ENCODE measurements at regions not wholly inside any gene's neighbourhood (a gene's known extent, or its start where the extent isn't known, plus 50 kb on each side); places are given as distances from the start of the nearest gene placed in this dataset.

DNA sequence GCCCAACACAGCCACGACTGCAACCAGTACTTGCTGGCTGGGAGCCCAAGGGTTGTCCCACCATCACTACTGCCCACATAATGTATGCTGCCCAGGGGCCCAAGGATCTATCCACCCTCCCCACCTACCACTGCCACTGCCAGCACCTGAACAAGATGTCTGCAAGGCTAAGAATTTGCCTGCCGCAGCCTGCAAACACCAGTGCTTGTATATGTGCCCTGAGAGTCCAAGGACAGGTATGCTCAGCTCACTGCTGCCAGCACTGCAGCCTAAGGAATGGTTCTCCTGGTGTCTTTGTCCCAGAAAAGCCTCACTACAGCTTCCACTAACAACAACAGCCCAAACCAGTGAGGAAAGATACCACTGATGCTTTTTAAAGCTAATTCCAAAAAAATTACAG lies 1174.0 kb downstream of the SORCS1 start:
- no peak overlapping the region for H3K4me3 ChIP-seq (ENCODE audit: low read depth, low read length)
- no peaks in the 10 kb centered on the region for H3K27me3 ChIP-seq (ENCODE audit: control insufficient read depth, insufficient read depth, low read length)
- DNase-seq (ENCODE audit: low read depth), result no peak
- TF ChIP-seq, protein P1, sequence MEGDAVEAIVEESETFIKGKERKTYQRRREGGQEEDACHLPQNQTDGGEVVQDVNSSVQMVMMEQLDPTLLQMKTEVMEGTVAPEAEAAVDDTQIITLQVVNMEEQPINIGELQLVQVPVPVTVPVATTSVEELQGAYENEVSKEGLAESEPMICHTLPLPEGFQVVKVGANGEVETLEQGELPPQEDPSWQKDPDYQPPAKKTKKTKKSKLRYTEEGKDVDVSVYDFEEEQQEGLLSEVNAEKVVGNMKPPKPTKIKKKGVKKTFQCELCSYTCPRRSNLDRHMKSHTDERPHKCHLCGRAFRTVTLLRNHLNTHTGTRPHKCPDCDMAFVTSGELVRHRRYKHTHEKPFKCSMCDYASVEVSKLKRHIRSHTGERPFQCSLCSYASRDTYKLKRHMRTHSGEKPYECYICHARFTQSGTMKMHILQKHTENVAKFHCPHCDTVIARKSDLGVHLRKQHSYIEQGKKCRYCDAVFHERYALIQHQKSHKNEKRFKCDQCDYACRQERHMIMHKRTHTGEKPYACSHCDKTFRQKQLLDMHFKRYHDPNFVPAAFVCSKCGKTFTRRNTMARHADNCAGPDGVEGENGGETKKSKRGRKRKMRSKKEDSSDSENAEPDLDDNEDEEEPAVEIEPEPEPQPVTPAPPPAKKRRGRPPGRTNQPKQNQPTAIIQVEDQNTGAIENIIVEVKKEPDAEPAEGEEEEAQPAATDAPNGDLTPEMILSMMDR (IDR thresholded peaks at IDR 0.05; ENCODE audit: insufficient read depth, low read length, poor library complexity, severe bottlenecking), result no peak
- H3K36me3 ChIP-seq (ENCODE audit: control insufficient read depth, insufficient read depth, low read length), result no peaks in the 10 kb centered on the region

- no peak for DNase-seq (ENCODE audit: low read depth)
- Histone ChIP-seq H3K36me3 (ENCODE audit: control insufficient read depth, insufficient read depth, low read length) (no peaks in the 10 kb centered on the region), H3K4me3 (ENCODE audit: low read depth, low read length) (no peak overlapping the region), H3K27me3 (ENCODE audit: control insufficient read depth, insufficient read depth, low read length) (no peaks in the 10 kb centered on the region)
- TF ChIP-seq, protein P1 (IDR thresholded peaks at IDR 0.05; ENCODE audit: insufficient read depth, low read length, poor library complexity, severe bottlenecking), result no peak
These were observed 1174.5 kb downstream of the SORCS1 start for GRCh38 chr10:105989995-105990394.

- Histone ChIP-seq H3K36me3 (ENCODE audit: control insufficient read depth, insufficient read depth, low read length) (no peaks in the 10 kb centered on the region), H3K27me3 (ENCODE audit: control insufficient read depth, insufficient read depth, low read length) (no peaks in the 10 kb centered on the region), H3K4me3 (ENCODE audit: low read depth, low read length) (no peak overlapping the region)
- no peak for DNase-seq (ENCODE audit: low read depth)
- TF ChIP-seq, protein P1 (IDR thresholded peaks at IDR 0.05; ENCODE audit: insufficient read depth, low read length, poor library complexity, severe bottlenecking), result no peak
These were observed 1175.7 kb downstream of the SORCS1 start for GRCh38 chr10:105988848-105989247.

- Histone ChIP-seq H3K4me3 (ENCODE audit: low read depth, low read length) (no peak overlapping the region), H3K27me3 (ENCODE audit: control insufficient read depth, insufficient read depth, low read length) (no peaks in the 10 kb centered on the region), H3K36me3 (ENCODE audit: control insufficient read depth, insufficient read depth, low read length) (no peaks in the 10 kb centered on the region)
- DNase-seq (ENCODE audit: low read depth), result no peak
- TF ChIP-seq, protein P1 (IDR thresholded peaks at IDR 0.05; ENCODE audit: insufficient read depth, low read length, poor library complexity, severe bottlenecking), result no peak
These were observed 1177.4 kb downstream of the SORCS1 start for GRCh38 chr10:105986912-105987635.

- no peaks in the 10 kb centered on the region for H3K36me3 ChIP-seq (ENCODE audit: control insufficient read depth, insufficient read depth, low read length)
- no peaks in the 10 kb centered on the region for H3K27me3 ChIP-seq (ENCODE audit: control insufficient read depth, insufficient read depth, low read length)
- TF ChIP-seq, protein P1 (IDR thresholded peaks at IDR 0.05; ENCODE audit: insufficient read depth, low read length, poor library complexity, severe bottlenecking), result no peak
- H3K4me3 ChIP-seq (ENCODE audit: low read depth, low read length), result no peak overlapping the region
- DNase-seq (ENCODE audit: low read depth), result no peak
These were observed 1178.0 kb downstream of the SORCS1 start for GRCh38 chr10:105986486-105986885.

GRCh38 chr10:105982735-105983134 lies 1181.8 kb downstream of the SORCS1 start:
- H3K4me3 ChIP-seq (ENCODE audit: low read depth, low read length), result no peak overlapping the region
- H3K36me3 ChIP-seq (ENCODE audit: control insufficient read depth, insufficient read depth, low read length), result no peaks in the 10 kb centered on the region
- TF ChIP-seq, protein P1 (IDR thresholded peaks at IDR 0.05; ENCODE audit: insufficient read depth, low read length, poor library complexity, severe bottlenecking), result no peak
- DNase-seq (ENCODE audit: low read depth), result no peak
- no peaks in the 10 kb centered on the region for H3K27me3 ChIP-seq (ENCODE audit: control insufficient read depth, insufficient read depth, low read length)
